Neural cell (in vitro differentiated cells): ENCODE measurements at regions not wholly inside any gene's neighbourhood (a gene's known extent, or its start where the extent isn't known, plus 50 kb on each side); places are given as distances from the start of the nearest gene placed in this dataset.

Source experiments
- H2AFZ ChIP-seq: fragments of 200-600, 300-800 bp; sonication (generic), shearing (Covaris generic); 2 replicates; pipeline ENCODE4 v1.6.0; 2014; ENCODE audit warnings: low read depth, mild to moderate bottlenecking, antibody characterized with exemption, low read length, moderate library complexity
- H3F3A ChIP-seq: fragments of 200-600 bp; shearing (Covaris generic); 2 replicates; pipeline ENCODE4 v1.6.1; 2016; ENCODE audit warnings: mild to moderate bottlenecking, moderate library complexity, mixed read lengths, antibody characterized with exemption, low read length; ENCODE audit not compliant: insufficient read depth, poor library complexity, severe bottlenecking
- H3K27ac ChIP-seq: fragments of 200-600, 300-800 bp; sonication (generic), shearing (Covaris generic); 2 replicates; pipeline ENCODE4 v1.5.1; 2014; ENCODE audit warnings: mild to moderate bottlenecking, low read length, moderate library complexity
- H3K27me3 ChIP-seq: fragments of 300-800, 200-600 bp; sonication (generic), shearing (Covaris generic); 2 replicates; pipeline ENCODE4 v1.6.0; 2014; ENCODE audit warnings: mild to moderate bottlenecking, low read depth, low read length, moderate library complexity; ENCODE audit not compliant: insufficient read depth
- H3K36me3 ChIP-seq: fragments of 300-800, 200-600 bp; sonication (generic), shearing (Covaris generic); 2 replicates; pipeline ENCODE4 v1.5.1; 2014; ENCODE audit warnings: mild to moderate bottlenecking, antibody characterized with exemption, low read length, moderate library complexity; ENCODE audit not compliant: insufficient read depth
- H3K4me2 ChIP-seq: fragments of 300-800, 200-600 bp; sonication (generic), shearing (Covaris generic); 2 replicates; pipeline ENCODE4 v1.6.0; 2014; ENCODE audit warnings: mild to moderate bottlenecking, low read length
- H3K4me3 ChIP-seq: fragments of 300-800, 200-600 bp; sonication (generic), shearing (Covaris generic); 2 replicates; pipeline ENCODE4 v1.5.1; 2014; ENCODE audit warnings: mild to moderate bottlenecking, low read length, moderate library complexity
- H3K79me2 ChIP-seq: fragments of 200-600 bp; shearing (Covaris generic); replicated peaks from 2 replicates; pipeline ENCODE4 v1.6.0; 2014; ENCODE audit warnings: mild to moderate bottlenecking, low read length, moderate library complexity; ENCODE audit not compliant: insufficient read depth
- H3K9ac ChIP-seq: fragments of 300-800, 200-600 bp; sonication (generic), shearing (Covaris generic); 2 replicates; pipeline ENCODE4 v1.6.1; 2016; ENCODE audit warnings: mild to moderate bottlenecking, low read length, mixed read lengths
- H3K9me2 ChIP-seq: fragments of 200-600 bp; shearing (Covaris generic); 2 replicates; pipeline ENCODE4 v1.6.1; 2016; ENCODE audit warnings: mild to moderate bottlenecking, low read length, mixed read lengths; ENCODE audit not compliant: insufficient read depth
- H3K9me3 ChIP-seq: fragments of 200-600, 300-800 bp; sonication (generic), shearing (Covaris generic); 2 replicates; pipeline ENCODE4 v1.6.1; 2016; ENCODE audit warnings: mild to moderate bottlenecking, mixed run types, low read length, moderate library complexity, mixed read lengths
- H4K20me1 ChIP-seq: fragments of 200-600 bp; shearing (Covaris generic); 2 replicates; pipeline ENCODE4 v1.6.1; 2016; ENCODE audit warnings: mild to moderate bottlenecking, mixed run types; ENCODE audit not compliant: insufficient read depth
- CTCF ChIP-seq: fragments of 450-650 bp; IDR thresholded peaks from 2 replicates; pipeline ENCODE4 v1.5.1; 2014; ENCODE audit warnings: antibody characterized with exemption, mild to moderate bottlenecking, moderate library complexity; ENCODE audit not compliant: poor library complexity, severe bottlenecking
- EP300 ChIP-seq: fragments of 450-650 bp; conservative IDR thresholded peaks from 2 replicates; pipeline ENCODE4 v1.6.1; 2014; ENCODE audit warnings: antibody characterized with exemption, mild to moderate bottlenecking, moderate library complexity; ENCODE audit not compliant: poor library complexity, severe bottlenecking
- EZH2 ChIP-seq: fragments of 200-600, 300-800 bp; shearing (Covaris generic), sonication (generic); IDR thresholded peaks from 2 replicates; pipeline ENCODE4 v1.6.1; 2014; ENCODE audit warnings: antibody characterized with exemption, low read length, borderline replicate concordance, mild to moderate bottlenecking; ENCODE audit not compliant: insufficient read depth, poor library complexity, severe bottlenecking
- MXI1 ChIP-seq: fragments of 450-650 bp; conservative IDR thresholded peaks from 2 replicates; pipeline ENCODE4 v1.6.1; 2014; ENCODE audit warnings: antibody characterized with exemption, mild to moderate bottlenecking; ENCODE audit not compliant: poor library complexity, severe bottlenecking
- POLR2AphosphoS5 ChIP-seq: IDR thresholded peaks from 2 replicates; pipeline ENCODE4 v1.6.1; 2012
- RAD21 ChIP-seq: fragments of 450-650 bp; conservative IDR thresholded peaks from 2 replicates; pipeline ENCODE4 v1.6.1; 2014; ENCODE audit warnings: antibody characterized with exemption, mild to moderate bottlenecking, moderate library complexity
- REST ChIP-seq: IDR thresholded peaks from 2 replicates; pipeline ENCODE4 v1.6.1; 2012; ENCODE audit warnings: borderline replicate concordance
- SMC3 ChIP-seq: fragments of 450-650 bp; conservative IDR thresholded peaks from 2 replicates; pipeline ENCODE4 v1.6.1; 2014; ENCODE audit warnings: antibody characterized with exemption, mild to moderate bottlenecking, moderate library complexity; ENCODE audit not compliant: poor library complexity
- TAF1 ChIP-seq: IDR thresholded peaks from 2 replicates; pipeline ENCODE4 v1.6.1; 2012; ENCODE audit warnings: low read depth

- H3K4me3 ChIP-seq: no peak overlapping the region
- H3K36me3 ChIP-seq: no peaks in the 10 kb centered on the region
- no peaks in the 10 kb centered on the region for H4K20me1 ChIP-seq
- H3K27ac ChIP-seq: no peak overlapping the region
- H2AFZ ChIP-seq: no peak overlapping the region
- no peak for TF ChIP-seq EP300
- no peak for TF ChIP-seq SMC3
- no peak for TF ChIP-seq MXI1
- no peak for TF ChIP-seq TAF1
- no peaks in the 10 kb centered on the region for H3K79me2 ChIP-seq
- H3K4me2 ChIP-seq: no peak overlapping the region
- no peaks in the 10 kb centered on the region for H3K27me3 ChIP-seq
- no peaks in the 10 kb centered on the region for H3F3A ChIP-seq
- H3K9me2 ChIP-seq: no peaks in the 10 kb centered on the region
- no peaks in the 10 kb centered on the region for H3K9me3 ChIP-seq
- no peak overlapping the region for H3K9ac ChIP-seq
Observed at GRCh38 chr4:14221176-14221575, 593.7 kb upstream of the BOD1L1 start.

- H3K36me3 ChIP-seq: no peaks in the 10 kb centered on the region
- H2AFZ ChIP-seq: no peak overlapping the region
- no peak overlapping the region for H3K9ac ChIP-seq
- no peaks in the 10 kb centered on the region for H3K9me3 ChIP-seq
- no peak for TF ChIP-seq CTCF
- TF ChIP-seq REST: no peak
- no peak for TF ChIP-seq TAF1
- no peak for TF ChIP-seq SMC3
- H3K27me3 ChIP-seq: no peaks in the 10 kb centered on the region
- H3K4me2 ChIP-seq: no peak overlapping the region
- H3K79me2 ChIP-seq: no peaks in the 10 kb centered on the region
- no peak overlapping the region for H3K4me3 ChIP-seq
- no peaks in the 10 kb centered on the region for H3F3A ChIP-seq
- no peaks in the 10 kb centered on the region for H3K9me2 ChIP-seq
- H4K20me1 ChIP-seq: no peaks in the 10 kb centered on the region
- no peak overlapping the region for H3K27ac ChIP-seq
Observed at GRCh38 chr4:14222377-14223029, 595.0 kb upstream of the BOD1L1 start.

GRCh38 chr4:14223461-14223860 lies 595.9 kb upstream of the BOD1L1 start:
- Histone ChIP-seq H3K9me2 (no peaks in the 10 kb centered on the region), H2AFZ (no peak overlapping the region), H3K4me3 (no peak overlapping the region), H3K27ac (no peak overlapping the region), H3K4me2 (no peak overlapping the region), H4K20me1 (no peaks in the 10 kb centered on the region), H3K9me3 (no peaks in the 10 kb centered on the region), H3K9ac (no peak overlapping the region), H3K36me3 (no peaks in the 10 kb centered on the region), H3K79me2 (no peaks in the 10 kb centered on the region), H3K27me3 (no peaks in the 10 kb centered on the region), H3F3A (no peaks in the 10 kb centered on the region)
- TF ChIP-seq EP300 (no peak), CTCF (no peak), SMC3 (no peak), RAD21 (no peak), POLR2AphosphoS5 (no peak), REST (no peak), MXI1 (no peak), EZH2 (no peak), TAF1 (no peak)
